HG03175 (cell line): ENCODE measurements at regions not wholly inside any gene's neighbourhood (a gene's known extent, or its start where the extent isn't known, plus 50 kb on each side); places are given as distances from the start of the nearest gene placed in this dataset.
"Not testable (repeated sequence)": the region's sequence is repeated elsewhere in the genome, so short reads cannot be mapped to it uniquely, and the experiment has no call there.

Experiments used
- ATAC-seq: cut with Tn5 transposase; IDR thresholded peaks from one replicate; pipeline ENCODE4 v1.9.1; 2021; ENCODE audit warnings: mild to moderate bottlenecking, moderate library complexity; ENCODE audit not compliant: unreplicated experiment

- no peak for ATAC-seq
Measured at GRCh38 chr5:166803058-166803457, 1488.4 kb upstream of the WWC1 start.

DNA sequence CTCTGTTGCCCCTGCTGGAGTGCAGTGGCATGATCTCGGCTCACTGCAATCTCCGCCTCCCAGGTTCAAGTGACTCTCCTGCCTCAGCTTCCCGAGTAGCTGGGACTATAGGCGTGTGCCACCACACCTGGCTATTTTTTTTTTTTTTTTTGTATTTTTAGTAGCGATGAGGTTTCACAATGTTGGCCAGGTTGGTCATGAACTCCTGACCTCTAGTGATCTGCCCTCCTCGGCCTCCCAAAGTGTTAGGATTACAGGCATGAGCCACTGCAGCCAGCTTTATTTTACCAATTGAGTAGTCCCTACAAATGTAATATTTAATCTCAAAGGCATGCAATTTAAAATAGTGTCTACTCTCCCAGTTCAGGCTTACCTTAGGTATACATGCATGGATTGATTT lies 1487.2 kb upstream of the WWC1 start:
- not testable (repeated sequence) for ATAC-seq

GRCh38 chr5:166804693-166805092 lies 1486.8 kb upstream of the WWC1 start:
- not testable (repeated sequence) for ATAC-seq

DNA sequence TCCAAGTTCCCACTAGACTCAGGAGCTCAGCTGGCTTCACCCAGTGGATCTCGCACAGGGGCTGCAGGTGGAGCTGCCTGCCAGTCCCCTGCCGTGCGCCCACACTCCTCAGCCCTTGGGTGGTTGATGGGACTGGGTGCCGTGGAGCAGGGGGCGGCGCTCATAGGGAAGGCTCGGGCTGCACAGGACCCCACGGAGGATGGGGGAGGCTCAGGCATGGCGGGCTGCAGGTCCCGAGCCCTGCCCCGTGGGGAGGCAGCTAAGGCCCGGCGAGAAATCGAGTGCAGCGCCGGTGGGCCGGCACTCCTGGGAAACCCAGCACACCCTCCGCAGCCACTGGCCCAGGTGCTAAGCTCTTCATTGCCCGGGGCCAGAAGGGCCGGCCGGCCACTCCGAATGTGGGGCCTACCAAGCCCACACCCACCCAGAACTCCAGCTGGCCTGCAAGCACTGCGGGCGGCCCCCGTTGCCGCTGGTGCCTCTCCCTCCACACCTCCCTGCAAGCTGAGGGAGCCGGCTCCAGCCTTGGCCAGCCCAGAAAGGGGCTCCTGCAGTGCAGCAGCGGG lies 1481.3 kb upstream of the WWC1 start:
- not testable (repeated sequence) for ATAC-seq

- no peak for ATAC-seq
Measured at GRCh38 chr5:166810721-166811120, 1480.7 kb upstream of the WWC1 start.

DNA sequence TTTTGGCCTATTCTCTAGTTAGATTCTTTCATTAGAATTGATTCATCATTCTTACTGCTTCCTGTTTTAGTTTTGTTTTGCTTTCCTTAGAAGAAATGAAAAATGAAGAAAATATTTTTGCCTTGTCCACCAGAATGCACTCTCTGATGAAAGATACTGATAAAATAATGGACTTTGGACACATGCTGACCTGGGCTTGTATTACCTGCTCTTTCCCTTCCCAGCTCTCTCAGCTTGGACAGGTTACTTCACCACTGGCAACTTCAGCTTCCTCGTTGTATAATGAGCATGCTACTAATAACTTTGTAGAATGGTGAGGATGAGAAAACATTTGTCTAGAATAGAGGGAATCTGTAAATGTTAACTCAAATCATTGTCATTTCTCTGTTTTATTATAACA lies 1468.1 kb upstream of the WWC1 start:
- ATAC-seq: no peak

GRCh38 chr5:166834246-166834645 lies 1457.2 kb upstream of the WWC1 start:
- ATAC-seq: no peak

GRCh38 chr5:166845044-166845443 lies 1446.4 kb upstream of the WWC1 start:
- no peak for ATAC-seq

DNA sequence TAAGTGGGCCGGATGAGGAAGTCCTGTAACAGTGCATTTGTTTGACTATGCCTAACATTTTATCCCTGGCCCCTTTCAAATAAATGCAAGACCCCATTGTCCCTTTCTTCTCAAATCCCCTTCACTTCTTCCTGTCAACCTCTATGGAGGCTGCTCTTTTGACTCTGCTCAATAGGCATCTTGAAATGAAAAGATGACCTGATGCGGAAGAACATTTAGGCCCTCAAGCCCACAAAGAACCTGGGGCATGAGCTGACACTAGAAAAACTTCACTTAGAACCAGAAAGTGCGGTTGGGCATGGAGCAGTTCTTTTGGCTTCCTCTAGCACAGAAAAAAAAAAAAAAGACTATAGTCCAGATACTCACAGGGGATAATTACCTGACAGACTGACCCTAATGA lies 1434.7 kb upstream of the WWC1 start:
- no peak for ATAC-seq

- no peak for ATAC-seq
Measured at GRCh38 chr5:166860426-166860825, 1431.0 kb upstream of the WWC1 start.

DNA sequence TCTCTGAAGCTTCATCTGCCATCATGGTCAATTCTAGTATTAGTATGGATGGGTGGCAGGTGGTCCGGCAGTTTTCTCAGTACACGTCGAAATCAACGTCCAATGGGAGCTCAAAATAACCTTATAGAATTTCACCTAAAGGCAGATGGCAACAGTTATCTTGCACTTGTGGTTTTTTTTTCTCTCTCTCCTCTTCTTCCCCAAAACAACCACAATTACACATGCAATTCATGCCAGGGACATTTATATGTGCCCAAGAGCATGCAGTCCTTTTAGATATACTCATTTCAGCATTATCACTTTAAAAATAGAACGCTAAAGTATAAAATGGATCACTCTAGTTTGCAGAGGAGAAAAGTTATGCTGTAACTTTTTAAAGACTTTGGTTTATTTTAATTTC lies 1428.9 kb upstream of the WWC1 start:
- no peak for ATAC-seq

GRCh38 chr5:166865206-166865605 lies 1426.2 kb upstream of the WWC1 start:
- no peak for ATAC-seq

GRCh38 chr5:166880456-166880855 lies 1411.0 kb upstream of the WWC1 start:
- ATAC-seq: no peak

- no peak for ATAC-seq
Measured at GRCh38 chr5:166881802-166882201, 1409.6 kb upstream of the WWC1 start.

GRCh38 chr5:166883016-166883415 lies 1408.4 kb upstream of the WWC1 start:
- no peak for ATAC-seq

DNA sequence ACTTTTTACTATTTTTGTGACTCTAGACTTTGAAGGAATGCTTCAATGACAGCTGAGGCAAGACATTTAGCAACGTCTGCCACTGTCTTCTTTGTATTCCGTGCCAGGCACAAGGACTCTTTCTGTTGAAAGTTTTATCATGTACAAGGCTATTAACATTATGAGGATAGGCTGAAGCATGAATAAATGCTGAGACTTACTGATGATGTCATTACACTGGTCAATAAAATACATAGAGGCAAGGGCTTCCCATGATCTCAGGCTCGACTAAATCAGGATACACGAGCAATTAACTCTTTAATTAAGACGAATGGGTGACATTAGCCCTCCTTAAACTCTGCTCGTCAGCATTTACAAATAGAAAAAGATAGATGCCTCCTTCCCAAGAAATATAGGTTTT lies 1393.3 kb upstream of the WWC1 start:
- ATAC-seq: no peak

GRCh38 chr5:166899343-166899742 lies 1392.1 kb upstream of the WWC1 start:
- ATAC-seq: no peak

GRCh38 chr5:166904571-166904970 lies 1386.9 kb upstream of the WWC1 start:
- ATAC-seq: no peak

GRCh38 chr5:166906991-166907713 lies 1384.3 kb upstream of the WWC1 start:
- ATAC-seq: no peak

DNA sequence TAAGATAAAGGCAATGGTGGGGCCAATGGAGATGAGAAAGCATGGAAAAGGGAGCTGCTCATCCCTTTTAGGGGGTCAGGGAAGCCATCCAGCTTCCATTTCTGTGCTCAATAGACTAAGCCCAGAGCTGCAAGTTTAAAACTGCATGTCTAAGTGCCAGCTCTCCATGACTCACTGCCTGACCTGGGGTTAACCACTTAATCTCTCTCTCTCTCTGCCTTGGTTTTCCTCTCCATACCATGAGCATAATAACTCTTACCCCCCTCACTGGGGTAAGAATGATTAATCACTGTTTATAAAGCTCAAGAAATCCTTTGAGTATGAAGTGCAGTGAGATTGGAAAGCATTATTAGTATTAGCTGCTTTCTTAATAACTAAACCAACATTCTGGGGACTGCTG lies 1382.4 kb upstream of the WWC1 start:
- ATAC-seq: no peak

DNA sequence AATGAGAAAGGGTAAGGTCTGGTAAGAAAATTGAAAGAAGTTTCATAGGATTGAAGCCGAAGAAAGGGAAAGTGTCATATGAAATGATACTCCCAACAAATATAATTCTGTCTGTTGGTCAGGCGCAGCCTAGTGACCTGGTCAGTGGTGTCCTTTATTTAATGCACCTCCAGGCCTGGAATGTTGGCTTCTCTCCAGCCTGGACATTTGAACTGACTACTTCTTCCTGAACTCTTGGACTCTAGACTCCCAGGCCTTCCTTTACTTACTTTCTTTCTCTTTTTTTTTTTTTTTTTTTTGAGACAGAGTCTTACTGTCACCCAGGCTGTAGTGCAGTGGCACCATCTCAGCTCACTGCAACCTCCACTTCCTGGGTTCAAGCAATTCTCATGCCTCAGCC lies 1381.5 kb upstream of the WWC1 start:
- ATAC-seq: no peak

GRCh38 chr5:166910995-166911394 lies 1380.5 kb upstream of the WWC1 start:
- no peak for ATAC-seq

DNA sequence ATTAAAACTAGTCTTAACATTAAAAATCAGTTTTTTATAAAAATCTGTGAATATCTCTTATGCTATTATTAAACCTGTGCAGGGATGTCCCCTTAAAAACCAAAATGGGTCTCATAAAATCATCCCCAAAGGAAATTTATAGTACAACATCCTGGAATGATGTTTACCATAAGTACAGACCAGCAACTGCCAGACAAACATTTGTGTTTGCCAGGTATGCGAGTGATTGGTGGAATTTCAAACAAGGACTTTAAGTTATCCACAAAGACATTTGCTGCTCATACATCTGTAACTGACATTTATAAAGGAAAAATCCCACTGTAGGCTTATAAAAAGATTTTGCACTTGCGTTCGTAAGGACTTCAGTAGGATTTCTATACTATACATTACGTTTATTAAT lies 1375.4 kb upstream of the WWC1 start:
- no peak for ATAC-seq
